Left lobe of liver (tissue), 2 donors: ENCODE measurements at regions not wholly inside any gene's neighbourhood (a gene's known extent, or its start where the extent isn't known, plus 50 kb on each side); places are given as distances from the start of the nearest gene placed in this dataset.

Experiments
- ATAC-seq: fragments of 200-7000 bp; cut with Tn5 transposase; one replicate; pipeline ENCODE4 v1.9.1; 2020; ENCODE audit warnings: mild to moderate bottlenecking, moderate library complexity
- DNase-seq: peaks from one replicate; pipeline ENCODE4 v3.0.0-alpha.2; 2020; ENCODE audit warnings: low spot score
- donor health status: DM: no; HTN: no; CAD: no; lungs with moderate emphysema.
- donor health status: DM: no; HTN: yes; CAD: no.

DNA sequence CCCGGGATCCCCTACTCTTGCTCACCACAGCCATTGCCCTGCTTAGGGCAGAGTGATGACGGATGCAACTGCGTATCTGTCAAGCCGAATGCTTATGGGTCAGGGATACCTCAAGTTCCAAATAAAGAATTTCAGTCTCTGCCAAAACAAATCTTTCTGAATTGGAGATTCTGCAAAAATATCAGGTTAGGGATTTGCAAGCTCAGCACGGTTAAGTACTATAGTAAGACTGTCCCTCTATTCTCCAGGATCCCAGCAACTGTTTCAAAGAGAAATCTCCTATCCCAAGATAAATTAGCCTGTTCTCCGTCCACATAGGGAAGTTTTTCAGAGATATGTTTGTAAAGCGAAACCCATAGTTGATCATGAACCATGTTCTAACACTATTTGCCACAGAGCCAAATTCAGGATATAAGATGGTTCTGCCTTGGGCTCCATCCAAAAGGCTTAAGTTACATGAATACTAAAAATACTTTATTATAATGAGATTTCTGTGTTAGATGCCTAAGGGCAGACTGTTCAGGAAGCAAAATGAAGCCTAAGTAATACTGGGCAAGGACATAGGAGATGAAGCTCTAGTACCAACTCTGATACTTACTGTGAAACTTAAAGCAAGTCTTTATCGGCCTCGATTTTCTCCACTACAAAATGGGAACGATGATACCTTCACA, 100.1 kb upstream of the LPP start:
- no peak for DNase-seq

DNA sequence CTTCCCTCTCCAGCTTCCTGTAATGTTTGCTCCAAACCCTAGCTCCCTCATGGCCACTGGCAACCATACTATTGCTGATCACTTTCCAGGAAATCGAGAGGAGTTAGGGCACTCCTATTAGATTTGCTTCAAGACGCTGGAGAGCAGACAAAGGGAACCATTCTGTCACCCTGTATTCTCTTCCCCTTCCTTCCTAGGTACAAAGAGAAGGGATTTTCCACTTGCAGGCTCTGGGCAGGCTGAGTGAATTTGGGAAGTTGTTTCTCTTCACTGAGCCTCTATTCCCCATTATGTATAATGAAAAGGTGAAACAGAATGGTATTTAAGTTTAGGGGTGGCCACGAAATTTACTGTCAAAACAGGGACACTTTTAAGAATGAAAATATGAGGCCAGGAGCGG, 99.4 kb upstream of the LPP start:
- no peak for DNase-seq
- no peak for ATAC-seq

More for the DNA sequence above, 100.1 kb upstream of the LPP start:
- no peak for ATAC-seq

DNA sequence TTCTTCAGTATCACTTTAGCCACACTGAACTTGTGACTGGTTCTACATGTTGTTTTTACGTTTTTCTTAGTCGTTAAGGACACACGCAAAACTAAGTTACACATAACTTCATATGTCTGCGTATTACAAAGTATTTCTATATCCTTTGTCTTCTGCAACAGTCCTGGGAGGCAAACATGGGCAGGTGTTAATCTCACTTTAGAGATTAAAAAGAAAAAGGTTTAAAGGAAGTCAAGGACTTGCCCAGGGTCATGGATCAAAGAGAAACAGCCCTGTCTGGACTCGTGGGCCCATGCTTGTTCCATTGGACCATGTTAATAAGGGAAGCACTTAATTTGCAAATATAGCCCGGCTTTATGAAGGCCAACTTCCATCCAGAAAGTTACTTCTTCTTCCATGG, 98.6 kb upstream of the LPP start:
- no peak for ATAC-seq

DNA sequence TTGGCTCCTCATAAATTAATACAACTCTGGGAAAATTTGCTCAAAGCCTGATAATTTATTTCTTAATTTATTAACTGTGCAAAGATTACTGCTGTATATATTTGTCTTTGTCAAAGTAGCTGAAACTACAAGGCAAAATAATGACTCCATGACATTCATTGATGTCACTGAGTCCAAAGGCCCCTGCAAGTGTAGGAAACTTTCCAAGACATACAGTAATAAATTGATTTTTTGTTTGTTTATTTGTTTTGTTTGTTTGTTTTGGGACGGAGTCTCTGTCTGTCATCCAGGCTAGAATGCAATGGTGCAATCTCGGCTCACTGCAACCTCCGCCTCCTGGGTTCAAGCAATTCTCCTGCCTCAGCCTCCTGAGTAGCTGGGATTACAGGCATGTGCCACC, 96.8 kb upstream of the LPP start:
- no peak for DNase-seq
- ATAC-seq = peak; percentile 62

More for the DNA sequence above, 98.6 kb upstream of the LPP start:
- no peak for DNase-seq

DNA sequence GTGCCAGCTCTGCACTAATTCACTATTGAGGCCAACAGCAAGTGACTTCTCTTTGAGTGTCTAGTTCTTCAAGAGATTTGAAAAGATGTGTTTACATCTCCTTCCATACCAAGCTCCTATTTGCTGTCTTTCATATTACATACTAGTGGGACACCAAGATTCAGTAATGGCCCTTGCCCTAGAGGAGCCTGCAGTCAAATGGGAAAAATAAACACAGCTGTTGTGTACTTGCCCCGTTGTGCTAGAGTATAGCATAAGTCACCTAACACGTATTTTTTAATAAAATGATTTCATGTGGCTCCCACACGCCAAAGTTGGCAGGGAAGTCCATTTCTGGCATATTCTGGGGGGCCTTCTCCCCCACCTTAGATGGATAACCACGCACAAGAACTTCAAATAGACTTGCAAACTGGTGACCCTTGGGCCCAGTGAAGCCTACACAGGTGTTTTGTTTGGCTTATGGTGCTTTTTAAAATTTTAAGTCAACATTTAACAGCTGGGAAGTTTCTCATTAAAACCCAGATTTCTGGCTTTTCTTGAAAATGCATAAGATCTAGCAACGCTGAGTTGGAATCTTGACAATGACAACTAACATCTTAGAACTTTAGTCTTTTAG, 95.3 kb upstream of the LPP start:
- ATAC-seq (no peak), DNase-seq (no peak)

DNA sequence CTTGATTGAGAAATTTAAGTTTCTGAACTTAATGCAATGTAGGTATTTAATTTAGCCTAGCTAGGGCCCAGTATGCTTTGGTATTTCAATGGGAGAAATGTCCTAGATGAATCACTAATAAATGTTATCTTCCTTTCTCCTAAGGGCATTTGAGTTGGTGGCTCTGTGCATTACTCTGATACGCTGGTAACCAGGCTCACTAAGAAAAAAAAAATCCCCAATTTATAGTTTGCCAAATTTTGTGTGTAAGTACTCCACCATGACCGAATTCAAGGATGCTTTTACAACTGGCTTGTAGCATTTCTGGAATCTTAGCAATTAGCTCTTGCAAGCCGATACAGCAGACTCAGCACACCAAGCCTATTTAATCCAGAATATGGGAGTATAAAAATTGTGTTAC, 94.6 kb upstream of the LPP start:
- DNase-seq (no peak), ATAC-seq (no peak)

DNA sequence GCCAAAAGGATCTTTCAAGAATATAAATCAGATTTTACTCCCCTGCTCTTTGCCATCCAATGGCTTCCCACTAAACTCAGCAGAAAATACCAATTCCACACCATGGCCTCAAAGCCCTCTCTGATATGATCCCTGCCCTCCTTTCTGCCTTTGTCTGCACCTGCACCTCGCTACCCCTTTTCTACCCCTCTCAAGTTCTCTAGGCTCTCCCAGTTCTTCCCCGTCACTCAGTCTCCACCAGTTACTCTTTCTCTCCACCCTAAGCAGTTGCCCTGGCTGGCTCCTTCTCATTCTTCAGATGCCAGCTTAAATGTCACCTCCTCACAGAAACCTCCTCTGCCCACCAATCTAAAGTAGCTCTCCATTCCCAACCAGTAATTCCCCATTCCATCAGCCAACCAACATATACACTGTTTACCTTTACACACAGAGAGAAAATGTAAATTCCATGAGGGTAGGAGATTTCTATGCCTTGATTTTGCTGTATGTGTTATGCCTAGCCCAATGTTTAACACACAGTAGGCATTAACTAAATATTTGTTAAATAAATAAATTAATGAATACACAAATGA, 93.6 kb upstream of the LPP start:
- ATAC-seq = no peak

DNA sequence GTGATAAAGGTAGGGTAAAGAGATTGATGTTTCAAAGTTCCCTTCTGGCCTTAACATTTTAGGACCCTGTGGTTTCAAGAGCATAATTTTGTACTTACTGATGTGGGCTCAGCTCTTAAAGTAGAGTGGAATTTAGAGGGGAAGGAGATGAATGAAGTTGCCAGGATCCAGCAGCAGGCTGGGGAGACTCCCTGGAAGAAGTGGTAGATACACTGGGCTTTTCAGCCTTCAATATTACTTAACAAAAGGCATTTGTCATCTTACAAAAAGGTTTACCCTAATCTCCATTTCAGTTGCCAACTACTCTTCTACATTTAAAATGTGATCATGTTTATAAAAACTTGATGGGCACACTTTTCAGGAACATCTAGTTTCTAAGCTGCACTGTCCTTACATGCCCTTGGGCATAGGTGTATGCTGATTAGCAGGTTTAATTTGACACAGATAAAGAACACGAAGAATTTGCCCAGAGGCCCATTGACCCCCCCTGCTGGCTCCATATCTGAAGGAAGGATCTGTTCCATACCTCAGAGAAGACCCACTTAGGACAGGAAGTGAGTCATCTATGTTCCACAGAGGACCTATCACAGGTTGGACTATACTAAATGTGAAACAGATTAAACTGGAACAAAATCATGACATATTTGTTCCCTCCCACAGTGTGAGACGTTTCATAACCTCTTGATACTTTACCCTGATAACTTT, 93.0 kb upstream of the LPP start:
- DNase-seq = no peak
- peak; percentile 65 for ATAC-seq

More for the DNA sequence above, 93.6 kb upstream of the LPP start:
- no peak for DNase-seq

DNA sequence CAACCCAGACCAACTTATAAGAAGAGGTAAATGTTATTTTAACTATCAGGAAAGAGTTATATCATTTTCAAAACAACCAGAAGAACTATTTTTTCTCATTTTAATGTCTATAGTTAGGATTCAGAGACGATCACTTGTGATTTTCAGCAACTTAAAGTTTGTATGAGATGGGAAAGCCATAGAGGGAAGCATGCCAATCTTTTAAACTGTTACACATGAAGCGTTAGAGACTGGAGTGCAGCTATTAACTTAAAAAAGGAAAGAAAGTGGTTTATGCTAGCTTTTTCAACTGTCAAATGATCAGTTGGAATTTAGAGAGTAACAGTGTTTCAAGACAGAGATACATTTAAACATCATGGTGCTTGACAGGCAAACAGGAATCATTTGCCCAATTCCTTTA, 91.7 kb upstream of the LPP start:
- ATAC-seq (no peak), DNase-seq (no peak)

DNA sequence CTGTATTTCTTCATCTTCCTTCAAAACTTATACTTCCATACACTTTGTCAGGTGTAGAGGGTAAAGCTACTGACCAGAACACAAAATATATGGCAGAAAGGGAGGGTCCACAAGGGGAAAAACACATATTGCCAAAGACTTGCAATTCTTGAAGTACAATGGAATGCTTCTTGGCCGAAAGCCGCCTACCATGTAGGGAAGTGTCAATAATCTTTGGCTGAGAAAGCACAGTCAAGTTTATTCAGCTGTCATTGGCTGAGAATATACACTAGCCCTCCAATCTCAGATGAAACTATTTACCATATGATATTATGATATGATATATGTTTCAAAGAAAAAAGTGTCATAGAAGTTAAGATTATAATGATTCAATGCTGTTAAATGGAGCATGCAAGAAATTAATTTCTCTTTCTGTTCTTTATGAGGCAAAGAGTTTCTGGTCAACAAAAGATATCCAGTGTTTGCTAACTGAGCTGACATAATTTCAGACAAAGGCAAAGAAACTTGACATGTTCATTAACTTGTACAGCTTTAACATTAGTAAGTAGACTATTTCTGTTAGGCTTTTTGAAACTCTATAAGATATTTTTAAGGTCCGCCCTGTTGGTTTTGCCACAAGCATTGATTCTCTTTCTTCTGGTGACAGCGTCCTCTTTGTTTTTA, 89.0 kb upstream of the LPP start:
- no peak for DNase-seq
- no peak for ATAC-seq

DNA sequence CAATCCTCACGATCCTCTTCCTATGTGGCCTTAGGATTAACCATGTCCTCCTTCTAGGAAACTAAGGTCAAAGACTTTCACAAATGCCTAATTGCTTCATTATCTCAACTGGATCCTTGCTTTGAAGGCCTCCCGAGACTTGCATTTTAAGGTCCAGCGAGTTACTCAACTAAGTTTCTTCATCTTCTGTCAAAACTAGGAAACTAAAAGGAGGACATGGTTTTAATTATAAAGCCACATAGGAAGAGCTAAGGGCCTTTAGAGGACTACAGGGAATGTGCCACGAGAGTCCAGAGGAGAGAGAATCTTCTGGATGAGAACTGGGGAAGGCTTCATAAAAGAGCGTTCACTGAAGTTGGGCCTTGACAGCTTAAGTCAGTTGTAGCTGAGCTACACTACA, 87.8 kb upstream of the LPP start:
- no peak for ATAC-seq
- DNase-seq = no peak

DNA sequence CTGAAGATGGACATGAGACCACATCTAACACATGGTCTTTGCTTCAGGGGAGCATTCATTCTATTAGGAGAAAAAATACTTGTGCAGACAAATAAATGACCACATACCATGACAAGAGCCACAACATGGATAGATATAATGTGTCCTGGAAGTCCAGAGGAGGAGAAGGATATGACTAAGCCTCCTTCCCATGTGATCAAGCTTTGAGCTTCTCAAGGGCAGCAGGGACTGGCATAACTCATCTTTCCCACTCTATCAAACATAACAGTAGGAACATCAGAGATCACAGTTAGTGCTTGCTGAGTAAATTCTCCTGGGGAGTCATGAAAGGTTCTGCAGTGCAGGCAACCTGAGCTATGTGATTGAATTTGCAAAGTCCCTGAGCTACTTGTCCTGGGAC, 86.0 kb upstream of the LPP start:
- no peak for DNase-seq
- ATAC-seq = no peak

DNA sequence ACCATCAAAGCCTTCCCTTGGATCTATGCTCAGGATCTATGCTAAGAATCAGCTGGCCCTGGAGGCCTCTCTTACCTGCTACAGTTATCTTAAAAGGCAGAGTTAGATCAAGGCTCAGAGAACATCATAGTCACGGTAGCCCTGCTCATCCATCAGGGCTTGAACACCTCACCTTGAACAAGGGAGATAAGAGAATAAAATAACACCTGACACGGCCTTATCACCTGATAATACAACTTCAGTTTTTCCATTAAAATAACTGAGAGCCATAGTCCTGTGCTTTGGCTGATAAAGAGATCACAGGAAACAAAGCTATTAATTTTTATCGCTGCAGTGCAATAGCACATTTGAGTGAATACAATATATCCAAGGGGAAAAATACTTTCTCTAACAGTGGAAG, 85.6 kb upstream of the LPP start:
- DNase-seq (no peak), ATAC-seq (no peak)

DNA sequence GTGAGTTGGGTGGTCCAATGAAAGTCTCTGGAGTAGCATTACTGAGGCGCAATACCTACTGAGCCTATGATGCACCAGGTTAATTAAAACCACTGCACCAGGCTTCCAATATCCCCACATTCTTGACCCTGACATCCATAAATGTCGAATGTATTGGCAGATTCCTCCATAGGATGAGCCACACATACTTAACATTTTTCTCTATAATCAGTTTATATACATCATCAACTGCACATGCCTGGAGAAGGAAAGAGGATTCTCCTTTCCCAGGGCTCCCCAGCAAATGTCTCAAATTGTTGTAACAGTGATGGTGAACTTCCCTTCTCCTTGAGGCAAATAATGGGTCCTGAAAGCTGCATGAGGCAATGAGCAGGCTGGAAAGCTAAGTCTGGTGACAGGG, 82.3 kb upstream of the LPP start:
- no peak for ATAC-seq
- no peak for DNase-seq

DNA sequence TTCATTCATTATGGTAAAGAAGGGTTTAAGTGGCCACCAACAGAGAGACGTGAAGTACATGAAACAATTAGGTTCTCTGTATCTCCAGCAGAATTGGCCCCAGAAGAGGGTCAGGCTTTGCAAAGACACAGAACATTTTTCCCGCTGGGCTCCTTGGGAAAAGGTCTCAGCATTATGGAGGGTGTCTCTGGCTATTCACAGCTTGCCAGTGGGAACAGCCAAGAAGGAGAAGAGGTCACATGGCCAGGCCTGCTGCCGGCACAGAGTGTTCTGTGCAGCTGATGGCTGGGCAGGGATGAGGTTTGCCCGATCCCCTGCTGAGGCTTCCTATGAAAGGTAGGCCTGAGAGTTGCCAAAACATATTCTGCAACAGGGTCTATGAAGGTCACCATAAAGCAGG, 77.8 kb upstream of the LPP start:
- no peak for ATAC-seq

DNA sequence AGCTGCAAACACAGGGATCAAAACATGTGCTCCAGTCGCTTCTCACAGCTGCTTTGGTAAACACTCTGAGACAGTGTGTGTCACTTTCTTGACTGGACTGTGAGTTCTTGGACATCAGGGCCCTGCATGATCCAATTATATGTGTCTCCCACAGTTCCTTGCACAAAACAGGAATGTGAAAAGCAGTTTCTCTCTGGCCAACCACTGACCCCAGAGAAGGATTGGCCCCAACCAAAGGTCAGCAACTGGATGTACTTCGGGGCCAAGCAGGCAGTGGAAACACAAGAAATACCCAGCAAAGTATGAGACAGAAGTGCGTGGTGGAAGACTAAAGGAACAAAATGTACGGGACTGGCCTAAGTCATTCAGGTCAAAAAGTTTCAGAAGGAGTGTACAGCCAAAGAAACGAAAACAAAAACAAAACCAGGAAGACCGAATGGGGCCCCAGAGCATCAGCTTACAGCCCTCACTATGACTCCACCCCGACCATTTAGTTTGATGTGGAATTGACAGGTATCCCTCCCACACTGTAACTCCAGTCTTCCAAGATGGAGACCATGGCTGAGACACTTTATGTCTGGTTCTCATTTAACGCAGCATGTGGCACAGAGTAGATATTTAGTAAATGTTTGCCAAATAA, 76.7 kb upstream of the LPP start:
- DNase-seq = no peak
- peak; percentile 41 for ATAC-seq

More for the DNA sequence above, 77.8 kb upstream of the LPP start:
- no peak for DNase-seq

DNA sequence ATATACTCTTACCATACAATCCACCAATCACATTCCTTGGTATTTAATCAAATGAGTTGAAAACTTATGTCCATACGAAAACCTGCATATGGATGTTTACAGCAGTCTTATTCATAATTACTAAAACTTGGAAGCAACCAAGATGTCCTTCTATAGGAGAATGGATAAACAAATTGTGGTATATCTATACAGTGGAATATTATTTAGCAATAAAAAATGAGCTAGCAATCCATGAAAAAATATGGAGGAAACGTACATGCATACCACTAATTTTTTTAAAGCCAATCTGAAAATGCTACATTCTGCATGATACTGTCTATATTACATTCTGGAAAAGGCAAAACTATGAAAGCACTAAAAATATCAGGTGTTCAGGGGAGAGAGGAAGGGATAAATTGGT, 73.9 kb upstream of the LPP start:
- no peak for ATAC-seq
- DNase-seq = no peak

DNA sequence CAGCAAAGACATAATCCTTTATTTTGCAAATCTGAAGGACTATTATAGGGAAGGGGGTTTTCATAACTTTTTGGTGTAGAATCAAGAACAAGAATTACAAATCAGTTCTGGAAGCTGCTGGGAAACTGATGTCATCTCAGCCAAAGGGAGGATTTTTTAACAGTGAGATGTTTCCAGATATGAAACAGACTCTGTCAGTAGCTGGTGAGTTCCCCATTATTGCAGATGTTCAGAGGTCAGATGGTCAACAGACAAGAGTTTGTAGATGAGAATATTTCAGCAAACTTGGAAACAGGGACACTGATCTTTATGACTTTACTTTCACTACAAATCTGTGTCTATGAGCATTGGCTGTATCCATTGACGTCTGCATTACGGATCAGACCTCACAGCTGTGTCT, 71.9 kb upstream of the LPP start:
- ATAC-seq (no peak), DNase-seq (no peak)

DNA sequence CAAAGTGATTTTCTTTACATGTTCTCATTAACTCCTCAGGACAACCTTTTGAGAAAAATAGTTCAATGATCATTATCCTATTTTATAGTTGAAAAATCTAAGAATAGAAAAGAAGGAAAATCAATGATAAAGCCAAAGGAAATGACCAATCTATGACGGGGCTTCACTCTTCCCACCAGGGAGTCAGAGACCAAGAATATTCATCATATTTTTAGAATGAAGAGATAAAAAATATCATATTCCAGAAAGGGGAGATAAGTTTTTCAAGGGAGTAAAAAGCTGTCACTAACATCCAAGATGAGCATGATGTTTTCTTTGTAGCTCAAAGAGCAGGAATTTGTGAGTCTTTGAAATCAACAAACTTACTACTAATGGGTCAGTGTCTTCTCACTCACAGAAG, 71.5 kb upstream of the LPP start:
- ATAC-seq (no peak), DNase-seq (no peak)

DNA sequence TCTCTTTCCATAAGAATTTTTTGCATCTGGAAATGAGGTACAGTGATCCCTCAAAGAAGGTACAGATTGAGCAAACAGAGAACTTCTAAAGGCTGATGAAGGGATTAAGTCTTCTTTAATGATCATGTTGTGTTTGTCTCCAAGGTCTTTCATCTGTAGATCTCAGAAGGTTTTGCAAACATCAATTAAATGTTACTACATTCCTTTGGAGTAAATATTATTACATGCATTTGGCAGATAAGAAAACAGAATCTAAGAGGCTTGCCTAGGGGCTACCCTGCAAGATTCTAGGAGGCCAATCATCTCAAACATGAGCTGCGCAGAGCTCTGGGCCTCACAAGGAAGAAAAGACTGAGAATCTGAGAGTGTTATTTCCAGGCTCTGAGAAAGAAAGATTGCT, 70.9 kb upstream of the LPP start:
- no peak for DNase-seq
- no peak for ATAC-seq
